GM23338 (cell line): ENCODE measurements at regions not wholly inside any gene's neighbourhood (a gene's known extent, or its start where the extent isn't known, plus 50 kb on each side); places are given as distances from the start of the nearest gene placed in this dataset.

Source experiments
- ATAC-seq: fragments of 200-7000 bp; cut with Tn5 transposase; 3 replicates; pipeline ENCODE4 v1.9.1; 2020
- DNase-seq: peaks from one replicate; pipeline ENCODE4 v3.0.0-alpha.2; 2015; ENCODE audit warnings: low spot score
- H2AFZ ChIP-seq: fragments of 200-600 bp; sonication (generic); 2 replicates; pipeline ENCODE4 v1.8.0; 2016; ENCODE audit warnings: antibody characterized with exemption, mild to moderate bottlenecking, moderate library complexity
- H3F3A ChIP-seq: fragments of 200-600 bp; sonication (generic); replicated peaks from 2 replicates; pipeline ENCODE4 v1.8.0; 2017; ENCODE audit warnings: antibody characterized with exemption, mixed run types, low read depth
- H3K27ac ChIP-seq: fragments of 200-600 bp; sonication (generic); 2 replicates; pipeline ENCODE4 v1.6.1; 2016; ENCODE audit warnings: low read depth
- H3K27me3 ChIP-seq: fragments of 200-600 bp; sonication (generic); 2 replicates; pipeline ENCODE4 v1.8.0; 2016; ENCODE audit warnings: mild to moderate bottlenecking, mixed run types, moderate library complexity; ENCODE audit not compliant: insufficient read depth
- H3K36me3 ChIP-seq: fragments of 200-600 bp; sonication (generic); 2 replicates; pipeline ENCODE4 v1.8.0; 2016; ENCODE audit warnings: mild to moderate bottlenecking; ENCODE audit not compliant: insufficient read depth
- H3K4me1 ChIP-seq: fragments of 200-600 bp; sonication (generic); 2 replicates; pipeline ENCODE4 v1.8.0; 2016; ENCODE audit warnings: mild to moderate bottlenecking, moderate library complexity; ENCODE audit not compliant: insufficient read depth
- H3K4me2 ChIP-seq: fragments of 200-600 bp; sonication (generic); 2 replicates; pipeline ENCODE4 v1.7.1; 2017; ENCODE audit warnings: mixed run types
- H3K4me3 ChIP-seq: fragments of 200-600 bp; sonication (generic); 2 replicates; pipeline ENCODE4 v1.6.1; 2016; ENCODE audit warnings: mixed run types
- H3K79me2 ChIP-seq: fragments of 200-600 bp; sonication (generic); replicated peaks from 2 replicates; pipeline ENCODE4 v1.8.0; 2017; ENCODE audit warnings: mild to moderate bottlenecking; ENCODE audit not compliant: insufficient read depth
- H3K9me2 ChIP-seq: fragments of 200-600 bp; sonication (generic); 2 replicates; pipeline ENCODE4 v1.8.0; 2017; ENCODE audit not compliant: insufficient read depth
- H4K20me1 ChIP-seq: fragments of 200-600 bp; sonication (generic); replicated peaks from 2 replicates; pipeline ENCODE4 v1.8.0; 2017; ENCODE audit warnings: mild to moderate bottlenecking; ENCODE audit not compliant: insufficient read depth
- H3K27ac Mint-ChIP-seq: 2 replicates; pipeline ENCODE4 v1.8.0; 2020; ENCODE audit warnings: inconsistent platforms, mild to moderate bottlenecking, moderate library complexity, mixed read lengths
- H3K27me3 Mint-ChIP-seq: 3 replicates; pipeline ENCODE4 v1.8.0; 2022; ENCODE audit warnings: low read depth, mild to moderate bottlenecking, moderate library complexity, mixed read lengths, inconsistent platforms; ENCODE audit not compliant: insufficient read depth, poor library complexity
- H3K36me3 Mint-ChIP-seq: 3 replicates; pipeline ENCODE4 v1.8.0; 2021; ENCODE audit warnings: low read depth, mild to moderate bottlenecking, inconsistent platforms, moderate library complexity, mixed read lengths
- H3K4me1 Mint-ChIP-seq: 3 replicates; pipeline ENCODE4 v1.8.0; 2020; ENCODE audit warnings: mild to moderate bottlenecking, inconsistent platforms, mixed read lengths
- H3K4me3 Mint-ChIP-seq: 3 replicates; pipeline ENCODE4 v1.8.0; 2021; ENCODE audit warnings: moderate library complexity, mild to moderate bottlenecking, inconsistent platforms, mixed read lengths
- H3K9me3 Mint-ChIP-seq: 3 replicates; pipeline ENCODE4 v1.8.0; 2020; ENCODE audit warnings: moderate library complexity, mild to moderate bottlenecking, inconsistent platforms, mixed read lengths
- CREB1 ChIP-seq: fragments of 250-450 bp; sonication (Bioruptor Pico); IDR thresholded peaks from 2 replicates; pipeline ENCODE4 v1.5.0; 2020; ENCODE audit warnings: low read depth, mild to moderate bottlenecking, moderate library complexity
- ETS1 ChIP-seq: IDR thresholded peaks from 2 replicates; pipeline ENCODE4 v1.6.1; 2016; ENCODE audit warnings: antibody characterized with exemption
- EZH2 ChIP-seq: fragments of 200-600 bp; sonication (generic); IDR thresholded peaks from one replicate; pipeline ENCODE4 v1.8.0; 2017; ENCODE audit warnings: antibody characterized with exemption, mild to moderate bottlenecking, low read depth; ENCODE audit not compliant: unreplicated experiment
- EZH2phosphoT487 ChIP-seq: fragments of 200-600 bp; sonication (generic); IDR thresholded peaks from one replicate; pipeline ENCODE4 v1.8.1; 2018; ENCODE audit warnings: antibody characterized with exemption; ENCODE audit not compliant: unreplicated experiment
- NANOG ChIP-seq: IDR thresholded peaks from 2 replicates; pipeline ENCODE4 v1.6.1; 2016; ENCODE audit warnings: antibody characterized with exemption, borderline replicate concordance
- STAT1 ChIP-seq: IDR thresholded peaks from one replicate; pipeline ENCODE4 v1.6.1; 2016; ENCODE audit warnings: antibody characterized with exemption; ENCODE audit not compliant: unreplicated experiment
- ZNF114 ChIP-seq: fragments of 250-450 bp; sonication (Bioruptor Pico); IDR thresholded peaks from 2 replicates; pipeline ENCODE4 v1.5.0; 2020; ENCODE audit warnings: mild to moderate bottlenecking, moderate library complexity
- ZNF462 ChIP-seq: fragments of 250-450 bp; sonication (Bioruptor Pico); IDR thresholded peaks from 2 replicates; pipeline ENCODE4 v1.5.0; 2020; ENCODE audit warnings: mild to moderate bottlenecking, moderate library complexity

- TF ChIP-seq ZNF462 (no peak), ETS1 (no peak), EZH2 (no peak), EZH2phosphoT487 (no peak), CREB1 (CRISPR knock-in tag) (no peak), ZNF114 (CRISPR knock-in tag) (no peak), STAT1 (no peak)
Measured at GRCh38 chr2:2482851-2483250, 151.8 kb upstream of the MYT1L start (continued).

GRCh38 chr2:2472881-2473280 is 141.8 kb upstream of the MYT1L start:
- Mint-ChIP-seq H3K36me3 (no peaks in the 10 kb centered on the region), H3K27me3 (no peaks in the 10 kb centered on the region), H3K27ac (no peak overlapping the region), H3K9me3 (no peaks in the 10 kb centered on the region), H3K4me1 (no peaks in the 10 kb centered on the region), H3K4me3 (no peak overlapping the region)
- H3K9me2 ChIP-seq, result no peaks in the 10 kb centered on the region; the same call in 1 of the 2 replicates
- DNase-seq (no peak), ATAC-seq (no peak)
- no peaks in the 10 kb centered on the region for H4K20me1 ChIP-seq
- H3K4me3 ChIP-seq, result no peak overlapping the region
- H3F3A ChIP-seq, result no peaks in the 10 kb centered on the region
- no peaks in the 10 kb centered on the region for H3K4me1 ChIP-seq
- H3K27ac ChIP-seq, result no peak overlapping the region
- H3K4me2 ChIP-seq, result no peak overlapping the region
- no peaks in the 10 kb centered on the region for H3K27me3 ChIP-seq
- no peaks in the 10 kb centered on the region for H3K79me2 ChIP-seq
- no peaks in the 10 kb centered on the region for H3K36me3 ChIP-seq
- H2AFZ ChIP-seq, result no peak overlapping the region
- TF ChIP-seq EZH2phosphoT487, result no peak
- no peak for TF ChIP-seq NANOG
- no peak for TF ChIP-seq ZNF114 (CRISPR knock-in tag)
- TF ChIP-seq ETS1, result no peak
